Mesendoderm (in vitro differentiated cells): ENCODE measurements at regions not wholly inside any gene's neighbourhood (a gene's known extent, or its start where the extent isn't known, plus 50 kb on each side); places are given as distances from the start of the nearest gene placed in this dataset.

Source experiments
- DNase-seq: peaks from one replicate; pipeline ENCODE4 v3.0.0; 2013
- H2AK5ac ChIP-seq: 2 replicates; pipeline ENCODE4 v1.6.1; 2013; ENCODE audit warnings: low read length, inconsistent platforms
- H2BK120ac ChIP-seq: 2 replicates; pipeline ENCODE4 v1.6.1; 2013; ENCODE audit warnings: low read depth, mild to moderate bottlenecking, low read length, moderate library complexity, mixed read lengths
- H2BK15ac ChIP-seq: replicated peaks from 2 replicates; pipeline ENCODE4 v1.6.1; 2013; ENCODE audit warnings: low read depth, mild to moderate bottlenecking, moderate library complexity
- H2BK5ac ChIP-seq: 2 replicates; pipeline ENCODE4 v1.6.1; 2013; ENCODE audit warnings: low read length, inconsistent platforms
- H3K18ac ChIP-seq: 2 replicates; pipeline ENCODE4 v1.6.1; 2013; ENCODE audit warnings: mild to moderate bottlenecking, low read length, mixed read lengths
- H3K23ac ChIP-seq: one replicate; pipeline ENCODE4 v1.6.1; 2013; ENCODE audit warnings: low read length
- H3K27ac ChIP-seq: 2 replicates; pipeline ENCODE4 v1.5.1; 2013; ENCODE audit warnings: low read depth, mild to moderate bottlenecking, inconsistent platforms, low read length, moderate library complexity
- H3K27me3 ChIP-seq: 2 replicates; pipeline ENCODE4 v1.6.1; 2013; ENCODE audit warnings: low read length, control low read depth, mild to moderate bottlenecking, inconsistent platforms; ENCODE audit not compliant: insufficient read depth, poor library complexity
- H3K36me3 ChIP-seq: 2 replicates; pipeline ENCODE4 v1.6.1; 2013; ENCODE audit warnings: low read length, inconsistent platforms; ENCODE audit not compliant: control insufficient read depth, insufficient read depth
- H3K4ac ChIP-seq: one replicate; pipeline ENCODE4 v1.6.1; 2013; ENCODE audit warnings: low read depth, mild to moderate bottlenecking, low read length, moderate library complexity
- H3K4me1 ChIP-seq: 2 replicates; pipeline ENCODE4 v1.6.1; 2013; ENCODE audit warnings: low read depth, low read length, inconsistent platforms; ENCODE audit not compliant: control insufficient read depth
- H3K4me2 ChIP-seq: 2 replicates; pipeline ENCODE4 v1.6.1; 2013; ENCODE audit warnings: low read length
- H3K4me3 ChIP-seq: 2 replicates; pipeline ENCODE4 v1.5.1; 2013; ENCODE audit warnings: mild to moderate bottlenecking, low read length
- H3K56ac ChIP-seq: one replicate; pipeline ENCODE4 v1.6.1; 2013; ENCODE audit warnings: low read length
- H3K79me1 ChIP-seq: 2 replicates; pipeline ENCODE4 v1.6.1; 2013; ENCODE audit warnings: low read length, inconsistent platforms
- H3K79me2 ChIP-seq: 2 replicates; pipeline ENCODE4 v1.6.1; 2013; ENCODE audit warnings: mild to moderate bottlenecking, low read length; ENCODE audit not compliant: control insufficient read depth, insufficient read depth
- H3K9ac ChIP-seq: 2 replicates; pipeline ENCODE4 v1.6.1; 2013; ENCODE audit warnings: low read length, inconsistent platforms
- H4K5ac ChIP-seq: one replicate; pipeline ENCODE4 v1.6.1; 2013; ENCODE audit warnings: low read length
- H4K8ac ChIP-seq: one replicate; pipeline ENCODE4 v1.6.1; 2013; ENCODE audit warnings: low read depth, mild to moderate bottlenecking, control low read depth, low read length, moderate library complexity
- WGBS: extraction: QIAGEN DNeasy Blood & Tissue Kit; methylation state at CpG from one replicate; pipeline ENCODE4 v1.1.7; 2013; ENCODE audit warnings: low lambda C conversion rate, missing lambda C conversion rate; ENCODE audit not compliant: insufficient coverage; ENCODE audit errors: extremely low coverage; 5-methylcytosine and 5-hydroxymethylcytosine counted together

GRCh38 chr5:61657686-61658085 lies 325.6 kb downstream of the ZSWIM6 start:
- H3K36me3 ChIP-seq: no peaks in the 10 kb centered on the region
- no peak overlapping the region for H3K56ac ChIP-seq
- no peaks in the 10 kb centered on the region for H3K27me3 ChIP-seq
- no peak overlapping the region for H2BK120ac ChIP-seq
- H3K4me2 ChIP-seq: no peak overlapping the region
- no peak overlapping the region for H3K18ac ChIP-seq
- H4K8ac ChIP-seq: no peak overlapping the region
- WGBS: no CpG with 5 or more reads among the region's 3 CpGs
- H3K4me3 ChIP-seq: no peak overlapping the region
- H2BK15ac ChIP-seq: no peak overlapping the region
- H3K27ac ChIP-seq: no peak overlapping the region
- DNase-seq: no peak
- no peak overlapping the region for H3K9ac ChIP-seq
- peaks cover 2% of the 10 kb centered on the region for H3K4me1 ChIP-seq
- H3K4ac ChIP-seq: no peak overlapping the region
- H3K79me1 ChIP-seq: no peaks in the 10 kb centered on the region
- no peak overlapping the region for H2BK5ac ChIP-seq
- H2AK5ac ChIP-seq: no peak overlapping the region
- no peaks in the 10 kb centered on the region for H3K79me2 ChIP-seq
- H4K5ac ChIP-seq: no peak overlapping the region
- no peak overlapping the region for H3K23ac ChIP-seq

DNA sequence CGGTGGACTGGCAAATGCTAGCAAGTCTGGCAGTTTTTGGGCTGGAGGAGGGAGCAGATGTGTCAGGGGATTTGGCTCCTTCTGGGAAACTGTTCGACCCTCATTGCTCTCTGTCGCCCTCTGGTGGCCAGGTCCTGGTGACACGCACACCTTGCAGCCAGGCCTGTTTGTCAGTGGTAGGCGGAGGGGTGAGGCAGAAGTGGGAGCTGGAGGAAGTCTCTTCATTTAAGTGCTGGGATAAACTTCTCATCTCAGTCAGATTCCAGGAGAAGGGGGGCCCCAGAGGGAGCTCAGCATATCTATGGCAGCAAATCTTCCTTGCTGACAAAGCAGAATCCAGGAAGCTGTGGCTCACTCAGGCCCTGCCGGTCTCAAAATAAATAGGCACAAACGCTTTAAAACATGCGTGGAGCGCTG lies 326.5 kb downstream of the ZSWIM6 start:
- Histone ChIP-seq H2BK15ac (no peak overlapping the region), H2AK5ac (no peak overlapping the region), H3K4ac (no peak overlapping the region), H2BK120ac (no peak overlapping the region), H3K79me1 (no peaks in the 10 kb centered on the region), H3K36me3 (no peaks in the 10 kb centered on the region), H4K8ac (no peak overlapping the region), H3K27me3 (no peaks in the 10 kb centered on the region), H3K23ac (no peak overlapping the region), H3K4me2 (peak overlapping the region; percentile 1), H3K27ac (no peak overlapping the region), H3K18ac (peak overlapping the region; percentile 22), H3K4me3 (no peak overlapping the region), H4K5ac (no peak overlapping the region), H3K79me2 (no peaks in the 10 kb centered on the region), H2BK5ac (no peak overlapping the region), H3K9ac (no peak overlapping the region), H3K56ac (no peak overlapping the region), H3K4me1 (peaks cover 2% of the 10 kb centered on the region)
- DNase-seq: peak; percentile 94
- no CpG with 5 or more reads among the region's 9 CpGs for WGBS

DNA sequence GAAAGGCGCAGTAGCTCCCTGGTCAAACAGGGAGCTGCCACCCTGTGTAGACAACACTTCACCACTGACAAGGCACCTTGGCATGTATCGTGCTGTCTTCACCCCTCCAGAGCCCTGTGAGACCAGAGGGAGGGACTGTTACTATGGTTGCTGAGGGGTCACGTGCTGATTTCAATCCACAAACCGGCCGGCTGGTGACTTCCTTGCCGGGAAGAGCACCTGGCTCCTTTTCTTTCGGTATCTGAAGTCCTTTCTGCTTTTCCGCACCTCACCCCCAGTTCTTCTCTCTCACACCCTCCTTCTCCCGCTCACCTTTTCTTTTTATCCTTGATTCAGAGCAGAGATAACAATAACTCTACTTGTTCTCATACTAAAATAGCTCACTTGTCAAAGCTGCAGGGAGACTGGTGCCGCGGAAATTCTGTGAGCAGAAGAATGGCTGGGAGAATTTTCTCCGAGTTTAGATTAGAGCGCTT lies 327.2 kb downstream of the ZSWIM6 start:
- H4K5ac ChIP-seq: no peak overlapping the region
- H3K23ac ChIP-seq: no peak overlapping the region
- no CpG with 5 or more reads among the region's 13 CpGs for WGBS
- H3K56ac ChIP-seq: no peak overlapping the region
- H2BK5ac ChIP-seq: no peak overlapping the region
- no peaks in the 10 kb centered on the region for H3K36me3 ChIP-seq
- no peaks in the 10 kb centered on the region for H3K79me1 ChIP-seq
- H2BK120ac ChIP-seq: no peak overlapping the region
- H2AK5ac ChIP-seq: no peak overlapping the region
- no peak overlapping the region for H3K9ac ChIP-seq
- H3K4me3 ChIP-seq: no peak overlapping the region
- no peak overlapping the region for H4K8ac ChIP-seq
- H3K27me3 ChIP-seq: no peaks in the 10 kb centered on the region
- H3K79me2 ChIP-seq: no peaks in the 10 kb centered on the region
- no peak overlapping the region for H2BK15ac ChIP-seq
- no peak overlapping the region for H3K4ac ChIP-seq
- peaks cover 2% of the 10 kb centered on the region for H3K4me1 ChIP-seq
- peak overlapping the region; percentile 22 for H3K18ac ChIP-seq
- no peak overlapping the region for H3K27ac ChIP-seq
- H3K4me2 ChIP-seq: peak overlapping the region; percentile 1
- DNase-seq: peak; percentile 96

DNA sequence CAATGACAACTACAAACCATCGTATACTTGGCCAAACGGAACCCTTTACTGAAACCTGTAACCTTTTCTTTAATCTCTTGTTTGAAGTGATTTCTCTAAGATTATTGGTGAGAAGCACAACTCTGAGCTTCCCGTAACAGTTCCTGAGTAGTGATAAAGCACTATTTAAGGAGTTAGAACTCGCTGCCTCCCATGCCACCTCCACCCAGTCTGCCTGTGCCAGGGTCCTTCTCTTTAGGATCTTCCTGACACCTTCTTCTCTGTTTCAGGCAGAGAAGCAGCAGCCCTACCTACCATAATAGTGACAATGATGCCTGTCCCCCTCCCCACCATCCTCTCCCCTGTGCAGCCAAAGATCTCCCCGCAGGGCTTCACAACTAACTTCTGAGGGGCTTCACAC lies 330.6 kb downstream of the ZSWIM6 start:
- Histone ChIP-seq H3K79me2 (no peaks in the 10 kb centered on the region), H3K79me1 (no peaks in the 10 kb centered on the region), H3K9ac (no peak overlapping the region), H3K4me3 (no peak overlapping the region), H3K36me3 (no peaks in the 10 kb centered on the region), H3K18ac (no peak overlapping the region), H2AK5ac (no peak overlapping the region), H3K23ac (no peak overlapping the region), H4K8ac (no peak overlapping the region), H3K56ac (no peak overlapping the region), H3K4me2 (no peak overlapping the region), H3K4me1 (peaks cover 2% of the 10 kb centered on the region), H3K27ac (no peak overlapping the region), H4K5ac (no peak overlapping the region), H2BK120ac (no peak overlapping the region), H3K4ac (no peak overlapping the region), H2BK5ac (no peak overlapping the region), H3K27me3 (no peaks in the 10 kb centered on the region), H2BK15ac (no peak overlapping the region)
- WGBS: no CpG with 5 or more reads among the region's 5 CpGs
- no peak for DNase-seq

- Histone ChIP-seq H3K4ac (no peak overlapping the region), H3K27ac (no peak overlapping the region), H3K56ac (no peak overlapping the region), H3K4me3 (no peak overlapping the region), H3K36me3 (no peaks in the 10 kb centered on the region), H2AK5ac (no peak overlapping the region), H3K4me2 (no peak overlapping the region), H3K79me2 (no peaks in the 10 kb centered on the region), H3K79me1 (no peaks in the 10 kb centered on the region), H3K18ac (no peak overlapping the region), H4K5ac (no peak overlapping the region), H3K9ac (no peak overlapping the region), H3K27me3 (no peaks in the 10 kb centered on the region), H3K4me1 (no peaks in the 10 kb centered on the region), H4K8ac (no peak overlapping the region), H2BK15ac (no peak overlapping the region), H3K23ac (no peak overlapping the region), H2BK120ac (no peak overlapping the region), H2BK5ac (no peak overlapping the region)
- WGBS: 100% methylated on average over 2 of the region's 6 CpGs
- DNase-seq: no peak
Measured at GRCh38 chr5:61666064-61666621, 334.1 kb downstream of the ZSWIM6 start.
